GM12875 (cell line): ENCODE measurements at regions not wholly inside any gene's neighbourhood (a gene's known extent, or its start where the extent isn't known, plus 50 kb on each side); places are given as distances from the start of the nearest gene placed in this dataset.

Experiments
- H3K4me3 ChIP-seq: one replicate; pipeline ENCODE4 v1.5.1; 2011; ENCODE audit warnings: low read depth, low read length, control low read depth
- TF ChIP-seq, protein P1 (sequence below): IDR thresholded peaks from 2 replicates; pipeline ENCODE4 v1.5.1; 2011; ENCODE audit warnings: low read depth, mild to moderate bottlenecking, control low read depth, inconsistent platforms, low read length, moderate library complexity, borderline replicate concordance; ENCODE audit not compliant: insufficient read depth

DNA sequence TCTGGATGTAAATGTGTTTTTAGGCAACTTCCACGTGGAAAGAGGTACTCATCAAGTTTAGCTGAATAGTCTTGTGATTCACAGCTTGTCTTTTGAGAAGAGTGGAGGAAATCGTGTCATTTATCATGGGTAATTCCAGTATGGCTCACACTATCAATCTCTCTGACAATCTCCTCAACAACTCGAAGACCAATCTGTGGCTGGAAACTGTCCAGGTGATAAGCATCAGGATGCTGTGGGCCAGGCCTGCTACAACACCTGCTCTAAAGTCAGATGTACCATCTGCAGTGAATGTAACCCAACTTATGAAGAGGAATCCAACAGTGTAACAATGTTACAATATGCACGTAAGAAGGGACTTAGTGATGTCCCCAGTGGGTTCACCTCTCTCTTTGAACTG is 132.1 kb upstream of the GK2 start:
- TF ChIP-seq, protein P1, sequence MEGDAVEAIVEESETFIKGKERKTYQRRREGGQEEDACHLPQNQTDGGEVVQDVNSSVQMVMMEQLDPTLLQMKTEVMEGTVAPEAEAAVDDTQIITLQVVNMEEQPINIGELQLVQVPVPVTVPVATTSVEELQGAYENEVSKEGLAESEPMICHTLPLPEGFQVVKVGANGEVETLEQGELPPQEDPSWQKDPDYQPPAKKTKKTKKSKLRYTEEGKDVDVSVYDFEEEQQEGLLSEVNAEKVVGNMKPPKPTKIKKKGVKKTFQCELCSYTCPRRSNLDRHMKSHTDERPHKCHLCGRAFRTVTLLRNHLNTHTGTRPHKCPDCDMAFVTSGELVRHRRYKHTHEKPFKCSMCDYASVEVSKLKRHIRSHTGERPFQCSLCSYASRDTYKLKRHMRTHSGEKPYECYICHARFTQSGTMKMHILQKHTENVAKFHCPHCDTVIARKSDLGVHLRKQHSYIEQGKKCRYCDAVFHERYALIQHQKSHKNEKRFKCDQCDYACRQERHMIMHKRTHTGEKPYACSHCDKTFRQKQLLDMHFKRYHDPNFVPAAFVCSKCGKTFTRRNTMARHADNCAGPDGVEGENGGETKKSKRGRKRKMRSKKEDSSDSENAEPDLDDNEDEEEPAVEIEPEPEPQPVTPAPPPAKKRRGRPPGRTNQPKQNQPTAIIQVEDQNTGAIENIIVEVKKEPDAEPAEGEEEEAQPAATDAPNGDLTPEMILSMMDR = no peak
- no peak overlapping the region for H3K4me3 ChIP-seq

DNA sequence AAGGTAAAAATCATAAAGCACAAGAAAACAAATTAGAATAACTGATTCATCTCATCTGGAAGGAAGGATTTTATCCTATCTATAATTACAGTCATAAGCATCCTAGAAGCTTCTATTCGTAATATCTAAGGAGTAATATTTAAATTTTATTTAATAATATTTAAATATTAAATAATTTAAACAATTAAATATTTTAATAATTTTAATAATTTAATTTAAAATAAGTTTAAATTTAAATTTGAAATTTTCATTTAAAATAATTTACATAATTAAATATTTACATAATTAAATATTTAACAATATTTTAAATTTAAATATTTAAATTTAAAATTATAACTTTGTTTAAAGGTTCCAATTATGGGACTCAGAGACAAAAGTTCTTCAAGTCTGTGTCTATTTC is 127.5 kb upstream of the GK2 start:
- no peak overlapping the region for H3K4me3 ChIP-seq
- TF ChIP-seq, protein P1 = no peak

DNA sequence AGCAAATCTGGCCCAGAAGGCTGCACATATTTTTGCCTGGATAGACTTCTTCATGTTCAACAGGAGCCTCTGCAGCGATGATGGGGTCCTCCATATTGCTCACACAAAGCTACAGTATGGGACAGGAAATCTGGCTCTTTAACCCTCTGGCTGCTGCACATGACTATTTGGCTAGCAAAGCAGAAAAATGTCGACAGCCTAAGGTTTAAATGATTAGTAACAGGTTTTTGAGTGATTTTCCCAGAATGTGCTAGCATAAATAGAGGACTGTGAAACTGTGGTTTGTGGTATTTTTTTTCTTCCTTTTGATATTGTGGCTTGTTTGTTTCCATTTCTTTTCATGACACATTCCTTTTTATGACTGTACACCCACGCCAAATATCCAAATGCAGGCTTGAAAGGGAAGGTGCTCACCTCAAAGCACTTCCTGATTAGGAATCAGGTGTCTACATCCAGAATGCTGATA is 120.2 kb upstream of the GK2 start:
- no peak overlapping the region for H3K4me3 ChIP-seq
- TF ChIP-seq, protein P1 = no peak

DNA sequence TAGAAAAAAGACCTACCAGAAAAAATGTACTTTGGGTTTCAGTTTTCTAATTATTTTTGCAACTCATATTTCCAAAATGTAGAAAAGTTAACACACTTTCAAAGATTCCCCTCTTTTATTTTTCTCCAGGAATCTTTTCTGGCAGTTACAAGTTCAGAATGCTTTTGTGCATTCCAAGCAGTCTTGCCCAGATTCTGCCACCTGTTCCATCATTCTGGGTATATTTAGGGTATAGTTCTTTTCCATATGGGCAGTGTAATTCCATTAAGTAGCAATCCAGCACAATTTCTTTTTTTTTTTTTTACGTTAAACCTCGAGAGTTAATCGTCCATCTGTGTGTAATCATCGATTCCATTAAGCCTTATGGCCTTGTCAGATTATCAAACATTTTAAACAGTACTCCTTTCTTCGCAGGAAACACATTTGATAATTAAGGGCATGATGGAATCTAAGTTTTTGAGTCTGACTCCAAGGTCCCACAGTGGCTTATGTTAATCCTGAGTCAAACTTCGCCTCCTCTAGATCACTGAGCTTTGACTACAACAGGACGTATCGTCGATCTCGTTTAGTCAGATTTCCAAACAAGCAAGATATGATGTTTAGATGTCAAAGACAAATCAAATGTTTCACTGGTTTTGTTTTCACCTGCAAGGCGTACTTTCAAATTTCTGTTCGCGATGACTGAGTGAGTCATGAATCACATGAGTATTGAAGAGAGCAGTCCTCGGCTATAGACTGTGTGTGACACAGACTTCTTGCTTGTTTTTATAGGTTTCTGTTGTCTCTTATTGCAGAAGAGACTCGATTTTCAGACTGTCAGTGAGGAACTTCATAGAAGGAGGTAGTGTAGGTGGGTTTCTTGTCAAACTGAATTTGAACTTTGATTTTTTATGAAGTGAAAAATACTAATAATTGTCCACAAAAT is 118.9 kb upstream of the GK2 start:
- H3K4me3 ChIP-seq = no peak overlapping the region
- TF ChIP-seq, protein P1 = no peak

DNA sequence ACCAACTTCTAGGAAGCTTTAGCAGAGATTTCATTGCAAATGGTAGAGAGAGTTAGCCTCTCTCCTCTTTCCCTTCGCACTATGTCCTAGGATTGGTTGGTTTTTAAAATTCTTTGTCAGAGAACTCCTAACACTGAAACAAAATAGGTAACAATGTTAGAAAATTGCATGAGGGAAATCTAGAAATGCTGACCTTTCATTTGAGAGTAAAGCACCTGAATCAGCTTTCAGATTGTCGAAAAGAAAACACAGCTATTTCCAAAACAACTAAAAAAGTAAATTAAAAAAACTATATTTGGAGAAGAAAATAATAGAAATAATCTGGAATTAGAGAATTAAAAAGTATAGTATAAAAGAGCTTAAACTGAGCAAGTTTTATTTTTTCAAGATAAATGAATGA is 108.1 kb upstream of the GK2 start:
- no peak overlapping the region for H3K4me3 ChIP-seq
- TF ChIP-seq, protein P1 = no peak

DNA sequence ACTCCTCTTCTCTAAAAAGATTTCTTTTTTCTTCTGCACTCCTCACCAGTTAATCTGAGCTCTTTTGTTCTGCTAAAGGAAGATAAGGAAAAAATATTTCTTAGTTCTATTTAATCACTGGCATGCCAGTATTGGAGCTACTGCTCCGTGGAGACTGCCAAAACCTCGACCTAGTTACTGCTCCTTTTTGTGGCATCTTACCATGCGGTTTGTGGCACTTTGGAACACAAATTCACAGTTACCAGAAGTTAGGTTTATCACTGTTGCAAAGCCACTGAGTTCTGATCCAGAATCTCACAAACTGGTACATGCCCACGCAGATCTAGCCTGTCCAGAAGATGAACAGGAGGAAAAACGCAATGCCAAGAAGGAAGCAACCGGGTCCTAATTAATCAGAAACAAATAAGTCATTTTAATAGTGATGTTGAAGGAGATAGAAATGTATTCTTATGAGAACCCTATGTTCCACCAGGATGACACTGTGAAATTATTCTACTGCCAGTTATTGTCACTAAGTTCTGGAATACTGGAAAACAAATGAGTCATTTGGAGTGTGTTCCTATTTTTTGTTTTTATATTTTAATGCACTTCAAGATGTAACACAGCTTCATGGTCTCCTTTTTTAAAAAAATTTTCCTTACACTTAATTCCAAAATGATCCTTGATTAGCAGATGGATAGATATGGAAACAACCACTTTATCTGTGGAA is 106.7 kb upstream of the GK2 start:
- TF ChIP-seq, protein P1 = no peak
- H3K4me3 ChIP-seq = no peak overlapping the region
